ENCODE measurements at regions not wholly inside any gene's neighbourhood (a gene's known extent, or its start where the extent isn't known, plus 50 kb on each side); places are given as distances from the start of the nearest gene placed in this dataset.
"Not testable (repeated sequence)": the region's sequence is repeated elsewhere in the genome, so short reads cannot be mapped to it uniquely, and the experiment has no call there.

- H3K36me3 Mint-ChIP-seq (ENCODE audit: unreplicated experiment): no peaks in the 10 kb centered on the region
- no peak overlapping the region for H3K4me3 Mint-ChIP-seq (ENCODE audit: unreplicated experiment)
- peaks cover 8% of the 10 kb centered on the region for H3K4me1 Mint-ChIP-seq (ENCODE audit: low read depth, unreplicated experiment)
- TF ChIP-seq, protein P1, sequence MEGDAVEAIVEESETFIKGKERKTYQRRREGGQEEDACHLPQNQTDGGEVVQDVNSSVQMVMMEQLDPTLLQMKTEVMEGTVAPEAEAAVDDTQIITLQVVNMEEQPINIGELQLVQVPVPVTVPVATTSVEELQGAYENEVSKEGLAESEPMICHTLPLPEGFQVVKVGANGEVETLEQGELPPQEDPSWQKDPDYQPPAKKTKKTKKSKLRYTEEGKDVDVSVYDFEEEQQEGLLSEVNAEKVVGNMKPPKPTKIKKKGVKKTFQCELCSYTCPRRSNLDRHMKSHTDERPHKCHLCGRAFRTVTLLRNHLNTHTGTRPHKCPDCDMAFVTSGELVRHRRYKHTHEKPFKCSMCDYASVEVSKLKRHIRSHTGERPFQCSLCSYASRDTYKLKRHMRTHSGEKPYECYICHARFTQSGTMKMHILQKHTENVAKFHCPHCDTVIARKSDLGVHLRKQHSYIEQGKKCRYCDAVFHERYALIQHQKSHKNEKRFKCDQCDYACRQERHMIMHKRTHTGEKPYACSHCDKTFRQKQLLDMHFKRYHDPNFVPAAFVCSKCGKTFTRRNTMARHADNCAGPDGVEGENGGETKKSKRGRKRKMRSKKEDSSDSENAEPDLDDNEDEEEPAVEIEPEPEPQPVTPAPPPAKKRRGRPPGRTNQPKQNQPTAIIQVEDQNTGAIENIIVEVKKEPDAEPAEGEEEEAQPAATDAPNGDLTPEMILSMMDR (IDR thresholded peaks at IDR 0.05; ENCODE audit: partially characterized antibody, unreplicated experiment): no peak
- H3K27me3 Mint-ChIP-seq (ENCODE audit: unreplicated experiment): peaks cover 4% of the 10 kb centered on the region
- H3K9me3 Mint-ChIP-seq (ENCODE audit: unreplicated experiment): peaks cover 2% of the 10 kb centered on the region
- no peak for DNase-seq
- no peak overlapping the region for H3K27ac Mint-ChIP-seq (ENCODE audit: unreplicated experiment)
Observed at GRCh38 chr6:14887986-14888574, 357.8 kb upstream of the JARID2 start.

DNA sequence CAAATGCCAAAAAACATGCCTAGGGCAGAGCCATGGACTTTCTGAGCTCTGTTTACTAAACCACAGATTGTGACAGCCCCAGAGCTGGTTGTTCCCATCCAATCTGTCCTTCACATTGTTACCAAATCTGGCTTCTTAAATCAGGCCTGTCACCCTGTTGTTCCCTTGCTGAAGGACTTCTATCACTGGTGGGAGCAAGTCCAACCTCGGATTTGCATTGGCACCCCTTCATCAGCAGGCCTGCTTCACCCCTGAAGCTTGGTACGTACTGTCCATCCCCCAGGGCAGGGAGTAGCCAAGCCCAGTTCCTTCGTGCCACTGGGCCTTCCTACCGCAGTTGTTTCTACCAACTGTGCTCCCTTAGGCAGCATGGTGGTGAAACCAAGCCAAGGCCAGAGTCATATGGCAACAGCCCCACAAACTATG, 357.3 kb upstream of the JARID2 start:
- H3K27me3 Mint-ChIP-seq (ENCODE audit: unreplicated experiment): peaks cover 4% of the 10 kb centered on the region
- TF ChIP-seq, protein P1 (IDR thresholded peaks at IDR 0.05; ENCODE audit: partially characterized antibody, unreplicated experiment): no peak
- H3K27ac Mint-ChIP-seq (ENCODE audit: unreplicated experiment): no peak overlapping the region
- peaks cover 5% of the 10 kb centered on the region for H3K4me1 Mint-ChIP-seq (ENCODE audit: low read depth, unreplicated experiment)
- no peak for DNase-seq
- H3K36me3 Mint-ChIP-seq (ENCODE audit: unreplicated experiment): peaks cover 1% of the 10 kb centered on the region
- peaks cover 4% of the 10 kb centered on the region for H3K9me3 Mint-ChIP-seq (ENCODE audit: unreplicated experiment)
- H3K4me3 Mint-ChIP-seq (ENCODE audit: unreplicated experiment): no peak overlapping the region

DNA sequence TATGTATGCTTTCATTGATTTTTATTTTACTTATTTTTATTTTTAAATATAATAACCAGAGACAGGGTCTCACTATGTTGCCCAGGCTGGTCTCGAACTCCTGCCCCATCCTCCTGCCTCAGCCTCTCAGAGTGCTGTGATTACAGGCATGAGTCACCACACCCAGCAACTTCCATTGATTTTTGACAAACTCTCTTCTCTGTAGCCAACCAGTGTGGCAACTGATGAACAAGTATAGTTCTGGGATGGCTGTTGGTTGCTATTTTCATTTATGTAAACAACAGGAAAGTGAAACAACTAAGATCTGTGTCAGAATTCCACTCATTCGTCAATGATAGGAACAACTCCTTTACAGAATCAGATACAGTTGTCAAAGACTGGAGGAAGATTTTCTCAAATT, 356.7 kb upstream of the JARID2 start:
- Mint-ChIP-seq H3K27ac (ENCODE audit: unreplicated experiment) (no peak overlapping the region), H3K36me3 (ENCODE audit: unreplicated experiment) (peaks cover 4% of the 10 kb centered on the region), H3K9me3 (ENCODE audit: unreplicated experiment) (peaks cover 4% of the 10 kb centered on the region), H3K27me3 (ENCODE audit: unreplicated experiment) (peaks cover 4% of the 10 kb centered on the region), H3K4me3 (ENCODE audit: unreplicated experiment) (no peak overlapping the region), H3K4me1 (ENCODE audit: low read depth, unreplicated experiment) (peaks cover 5% of the 10 kb centered on the region)
- no peak for DNase-seq
- TF ChIP-seq, protein P1 (IDR thresholded peaks at IDR 0.05; ENCODE audit: partially characterized antibody, unreplicated experiment): no peak

DNA sequence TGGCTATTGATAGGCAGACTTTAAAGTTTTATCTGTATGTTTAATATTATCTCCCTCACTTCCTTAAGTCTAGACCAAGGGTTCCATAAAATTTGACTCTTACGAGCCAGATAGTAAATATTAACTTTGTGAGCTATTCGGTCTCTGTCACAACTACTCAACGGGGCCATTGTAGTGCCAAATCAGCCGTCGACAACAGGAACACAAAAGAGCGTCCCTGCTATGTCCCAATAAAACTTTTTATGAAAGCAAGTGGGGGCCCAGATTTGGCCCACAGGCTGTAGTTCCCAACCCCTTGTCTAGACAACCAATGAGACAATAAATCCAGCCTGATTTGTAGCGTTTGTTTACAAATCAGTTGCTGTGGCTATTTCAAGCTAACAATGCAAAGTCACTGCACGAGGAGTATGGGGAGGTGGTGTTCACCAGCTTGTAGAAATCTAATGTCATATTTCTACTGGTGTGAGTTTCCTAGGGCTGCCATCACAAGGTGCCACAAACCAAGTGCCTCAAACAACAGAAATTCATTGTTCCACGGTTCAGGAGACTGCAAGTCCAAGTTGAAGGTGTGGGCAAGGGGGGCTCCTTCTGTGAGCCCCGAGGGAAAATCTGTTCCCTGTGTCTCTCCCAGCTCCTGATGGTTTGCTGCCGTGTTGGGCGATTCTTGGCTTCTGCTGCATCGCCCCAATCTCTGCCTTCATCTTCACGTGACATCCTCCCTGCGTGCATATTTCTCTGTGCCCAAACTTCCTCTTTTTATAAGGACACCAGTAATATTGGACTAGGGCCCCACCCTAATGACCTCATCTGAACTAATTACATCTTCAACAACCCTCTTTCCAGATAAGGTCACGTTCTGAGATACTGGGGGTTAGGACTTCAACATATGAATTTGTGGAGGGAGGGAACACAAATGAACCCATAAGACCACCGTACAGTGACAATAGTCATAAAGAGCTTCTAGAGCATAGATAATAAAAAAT, 356.0 kb upstream of the JARID2 start:
- peaks cover 4% of the 10 kb centered on the region for H3K27me3 Mint-ChIP-seq (ENCODE audit: unreplicated experiment)
- no peak for DNase-seq
- peaks cover 4% of the 10 kb centered on the region for H3K36me3 Mint-ChIP-seq (ENCODE audit: unreplicated experiment)
- peaks cover 5% of the 10 kb centered on the region for H3K4me1 Mint-ChIP-seq (ENCODE audit: low read depth, unreplicated experiment)
- TF ChIP-seq, protein P1 (IDR thresholded peaks at IDR 0.05; ENCODE audit: partially characterized antibody, unreplicated experiment): no peak
- peaks cover 4% of the 10 kb centered on the region for H3K9me3 Mint-ChIP-seq (ENCODE audit: unreplicated experiment)
- H3K27ac Mint-ChIP-seq (ENCODE audit: unreplicated experiment): no peak overlapping the region
- no peak overlapping the region for H3K4me3 Mint-ChIP-seq (ENCODE audit: unreplicated experiment)

- not testable (repeated sequence) for H3K4me3 Mint-ChIP-seq (ENCODE audit: unreplicated experiment); DNase-seq; H3K27ac Mint-ChIP-seq (ENCODE audit: unreplicated experiment); H3K9me3 Mint-ChIP-seq (ENCODE audit: unreplicated experiment); H3K4me1 Mint-ChIP-seq (ENCODE audit: low read depth, unreplicated experiment); H3K36me3 Mint-ChIP-seq (ENCODE audit: unreplicated experiment); H3K27me3 Mint-ChIP-seq (ENCODE audit: unreplicated experiment)
Observed at GRCh38 chr6:14891820-14892375, 354.0 kb upstream of the JARID2 start.

All from glutamatergic neuron (in vitro differentiated cells).